ENCODE measurements at regions not wholly inside any gene's neighbourhood (a gene's known extent, or its start where the extent isn't known, plus 50 kb on each side); places are given as distances from the start of the nearest gene placed in this dataset.
"Not testable (repeated sequence)": the region's sequence is repeated elsewhere in the genome, so short reads cannot be mapped to it uniquely, and the experiment has no call there.

- DNase-seq = peak in 1 of 2 experiments; percentile 6
Measured at GRCh38 chr6:15827496-15828255, 164.8 kb upstream of the DTNBP1 start.

GRCh38 chr6:15826814-15827318 lies 164.0 kb upstream of the DTNBP1 start:
- DNase-seq = no peak

DNA sequence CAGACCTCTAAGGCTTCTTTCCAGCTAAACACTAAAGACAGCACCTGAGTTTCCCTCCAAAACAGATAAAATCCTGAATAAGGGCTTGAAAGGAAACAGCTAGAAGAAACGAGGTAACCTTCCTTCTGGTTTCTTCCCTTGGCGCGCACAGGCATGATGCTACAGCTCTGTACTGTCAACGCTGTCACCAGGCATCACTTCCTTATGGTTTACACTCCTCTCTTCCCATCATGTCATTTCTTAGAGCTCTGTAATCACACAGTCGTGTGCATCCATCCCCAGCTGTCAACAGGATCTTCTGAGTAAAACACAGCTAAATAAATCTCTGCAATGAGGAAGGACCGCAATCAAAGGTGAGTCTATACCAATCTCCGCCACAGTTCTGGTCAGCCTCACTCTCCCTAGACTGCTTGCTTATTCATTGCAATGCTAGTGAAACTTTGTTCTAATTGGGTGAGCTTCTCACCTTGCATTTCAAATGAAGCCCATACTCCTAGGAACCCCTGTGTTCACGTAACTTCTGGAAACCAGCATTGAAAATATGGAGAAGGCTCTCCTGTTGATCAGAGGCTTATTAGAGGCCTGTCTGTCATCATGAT lies 162.6 kb upstream of the DTNBP1 start:
- no peak for DNase-seq

DNA sequence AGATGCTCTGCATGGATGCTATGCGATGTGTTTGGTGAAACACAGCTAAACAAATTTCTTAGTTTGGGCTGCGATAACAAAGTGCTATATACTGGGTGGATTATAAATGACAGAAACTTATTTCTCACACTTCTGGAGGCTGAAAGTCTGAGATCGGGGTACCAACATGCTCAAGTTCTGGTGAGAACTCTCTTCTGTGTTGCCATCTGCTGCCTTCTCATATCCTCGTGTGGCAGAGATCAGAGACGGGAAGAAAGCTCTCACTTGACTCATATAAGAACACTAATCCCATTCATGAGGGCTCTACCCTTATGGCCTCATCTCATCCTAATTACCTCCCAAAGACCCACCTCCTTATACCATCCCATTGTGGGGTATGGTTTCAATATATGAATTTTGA lies 162.0 kb upstream of the DTNBP1 start:
- DNase-seq = no peak

DNA sequence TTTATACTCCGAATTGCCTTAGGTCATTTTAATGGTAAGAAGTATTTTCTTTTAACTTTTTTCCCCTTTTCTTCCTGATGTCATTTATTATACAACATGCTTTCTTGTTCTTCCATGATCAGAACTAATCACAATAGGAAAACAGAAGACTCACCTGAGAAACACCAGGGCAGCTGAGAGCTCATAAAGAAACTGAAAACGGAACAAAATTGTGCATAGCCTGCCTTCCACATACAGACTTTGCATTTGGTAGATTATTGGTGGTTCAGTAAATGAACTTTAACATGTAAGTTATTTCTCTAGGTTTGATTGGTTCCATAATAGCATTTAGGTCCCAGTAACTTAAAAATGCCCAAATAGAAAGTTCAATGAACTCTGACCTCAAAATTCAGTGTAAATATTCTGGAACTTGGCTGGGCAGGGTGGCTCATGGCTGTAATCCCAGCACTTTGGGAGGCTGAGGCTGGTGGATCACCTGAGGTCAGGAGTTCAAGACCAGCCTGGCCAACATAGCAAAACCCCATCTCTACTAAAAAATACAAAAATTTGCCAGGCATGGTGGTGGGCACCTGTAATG lies 161.1 kb upstream of the DTNBP1 start:
- no peak for DNase-seq

DNA sequence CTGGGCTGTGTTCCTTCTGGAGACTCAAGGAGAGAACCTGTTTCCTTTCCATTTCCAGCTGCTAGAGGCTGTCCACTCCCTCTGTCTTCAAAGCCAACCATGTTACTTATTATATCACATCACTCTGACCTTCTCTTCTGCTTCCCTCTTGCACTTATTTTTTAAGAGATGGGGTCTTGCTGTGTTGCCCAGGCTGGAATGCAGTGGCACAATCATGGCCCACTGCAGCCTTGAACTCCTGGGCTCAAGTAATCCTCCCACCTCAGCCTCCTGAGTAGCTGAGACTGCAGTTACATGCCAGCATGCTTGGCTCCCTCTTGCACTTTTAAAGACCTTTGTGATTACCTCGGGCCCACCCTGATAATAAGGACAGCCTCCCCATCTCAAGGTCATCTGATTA lies 160.0 kb upstream of the DTNBP1 start:
- no peak for DNase-seq

- DNase-seq = no peak
Measured at GRCh38 chr6:15819841-15820240, 157.0 kb upstream of the DTNBP1 start.

- DNase-seq = no peak
Measured at GRCh38 chr6:15819226-15819625, 156.4 kb upstream of the DTNBP1 start.

DNA sequence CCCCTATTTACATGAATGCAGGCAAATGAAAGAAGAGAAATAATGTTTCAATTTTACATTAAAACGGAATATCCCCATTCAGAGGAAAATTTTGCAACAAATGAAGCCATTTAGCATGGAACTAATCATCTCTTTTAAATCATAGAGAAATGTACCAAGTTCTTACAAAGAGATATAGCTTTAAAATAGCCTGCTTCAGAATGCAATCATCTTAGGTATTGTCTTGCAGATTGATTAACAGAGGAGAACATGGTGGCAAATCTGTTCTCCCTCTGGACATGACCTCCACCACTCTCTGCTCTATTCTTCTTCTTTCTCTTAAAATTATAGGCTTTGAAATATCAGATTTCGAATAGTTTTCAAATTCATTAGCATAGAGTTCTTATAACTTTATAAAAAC lies 155.7 kb upstream of the DTNBP1 start:
- no peak for DNase-seq

DNA sequence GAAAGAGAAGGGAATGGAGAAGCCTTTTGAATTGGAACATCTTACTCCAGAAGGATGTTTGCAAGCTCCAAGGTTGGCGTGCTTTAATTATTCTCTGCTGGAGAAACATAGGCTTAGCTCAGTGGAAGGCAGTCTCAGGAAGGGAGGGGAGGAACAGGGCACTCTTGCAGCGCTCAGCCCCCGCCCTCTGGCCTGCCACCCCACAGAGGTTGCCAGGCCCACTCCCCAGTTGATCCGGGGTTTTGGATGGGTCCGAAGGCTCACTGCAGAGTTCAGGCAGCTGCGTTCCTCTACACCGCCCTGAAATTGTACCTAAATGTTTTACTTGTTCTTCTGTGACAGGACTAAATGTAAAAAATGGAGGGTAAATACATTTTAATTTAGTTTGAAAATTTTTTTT lies 155.2 kb upstream of the DTNBP1 start:
- no peak for DNase-seq

- no peak for DNase-seq
Measured at GRCh38 chr6:15817100-15817499, 154.3 kb upstream of the DTNBP1 start.

- no peak for DNase-seq
Measured at GRCh38 chr6:15816661-15817060, 153.8 kb upstream of the DTNBP1 start.

DNA sequence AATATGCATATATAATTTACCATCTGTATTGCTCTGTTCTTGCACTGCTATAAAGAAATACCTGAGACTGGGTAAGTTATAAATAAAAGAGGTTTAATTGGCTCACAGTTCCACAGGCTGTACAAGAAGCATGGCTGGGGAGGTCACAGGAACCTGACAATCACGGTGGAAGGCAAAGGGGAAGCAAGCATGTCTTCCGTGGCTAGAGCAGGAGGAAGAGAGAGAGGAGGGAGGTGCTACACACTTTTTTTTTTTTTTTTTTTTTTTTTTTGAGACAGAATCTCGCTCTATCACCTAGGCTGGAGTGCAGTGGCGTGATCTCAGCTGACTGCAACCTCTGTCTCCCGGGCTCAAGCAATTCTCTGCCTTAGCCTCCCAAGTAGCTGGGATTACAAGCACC lies 150.9 kb upstream of the DTNBP1 start:
- DNase-seq = not testable (repeated sequence)

DNA sequence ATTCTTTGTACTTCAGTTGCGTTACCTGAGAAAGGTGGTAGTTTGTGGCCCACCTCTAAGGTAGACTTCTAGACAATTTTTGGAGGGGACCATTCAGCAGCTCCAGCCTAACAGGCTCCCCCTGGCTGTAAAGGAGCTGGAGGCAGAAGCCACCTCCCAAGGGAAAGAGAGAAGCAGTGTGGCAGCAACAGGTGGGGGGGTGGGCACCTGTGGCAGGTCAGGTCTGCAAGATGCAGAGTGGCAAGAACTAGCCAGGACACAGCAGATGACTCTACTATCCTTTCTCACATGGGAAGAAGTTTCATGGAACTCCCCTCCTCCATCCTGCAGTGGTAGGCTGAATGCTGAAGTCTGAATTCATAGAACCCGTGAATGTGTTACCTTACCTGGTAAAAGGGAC lies 148.3 kb upstream of the DTNBP1 start:
- DNase-seq = no peak

- DNase-seq = no peak
Measured at GRCh38 chr6:15810618-15811017, 147.8 kb upstream of the DTNBP1 start.

DNA sequence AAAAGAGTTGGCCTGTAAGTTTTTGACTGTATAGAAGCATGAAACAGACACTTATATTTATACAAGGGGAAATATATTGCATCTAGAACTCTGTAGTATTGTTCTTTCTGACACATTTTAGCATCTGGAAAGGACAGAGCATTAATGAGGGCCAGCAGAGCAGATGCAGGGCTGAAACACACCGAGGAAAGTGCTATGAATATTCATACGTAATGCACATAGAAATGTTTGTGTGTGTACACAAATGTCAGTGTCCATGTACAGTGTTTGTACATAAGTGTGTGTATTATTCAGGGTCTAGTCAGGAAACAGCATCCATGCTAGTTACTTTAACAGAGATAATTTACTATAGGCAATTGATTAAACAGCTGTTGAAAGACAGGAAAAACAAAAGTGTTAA lies 146.5 kb upstream of the DTNBP1 start:
- DNase-seq = no peak

DNA sequence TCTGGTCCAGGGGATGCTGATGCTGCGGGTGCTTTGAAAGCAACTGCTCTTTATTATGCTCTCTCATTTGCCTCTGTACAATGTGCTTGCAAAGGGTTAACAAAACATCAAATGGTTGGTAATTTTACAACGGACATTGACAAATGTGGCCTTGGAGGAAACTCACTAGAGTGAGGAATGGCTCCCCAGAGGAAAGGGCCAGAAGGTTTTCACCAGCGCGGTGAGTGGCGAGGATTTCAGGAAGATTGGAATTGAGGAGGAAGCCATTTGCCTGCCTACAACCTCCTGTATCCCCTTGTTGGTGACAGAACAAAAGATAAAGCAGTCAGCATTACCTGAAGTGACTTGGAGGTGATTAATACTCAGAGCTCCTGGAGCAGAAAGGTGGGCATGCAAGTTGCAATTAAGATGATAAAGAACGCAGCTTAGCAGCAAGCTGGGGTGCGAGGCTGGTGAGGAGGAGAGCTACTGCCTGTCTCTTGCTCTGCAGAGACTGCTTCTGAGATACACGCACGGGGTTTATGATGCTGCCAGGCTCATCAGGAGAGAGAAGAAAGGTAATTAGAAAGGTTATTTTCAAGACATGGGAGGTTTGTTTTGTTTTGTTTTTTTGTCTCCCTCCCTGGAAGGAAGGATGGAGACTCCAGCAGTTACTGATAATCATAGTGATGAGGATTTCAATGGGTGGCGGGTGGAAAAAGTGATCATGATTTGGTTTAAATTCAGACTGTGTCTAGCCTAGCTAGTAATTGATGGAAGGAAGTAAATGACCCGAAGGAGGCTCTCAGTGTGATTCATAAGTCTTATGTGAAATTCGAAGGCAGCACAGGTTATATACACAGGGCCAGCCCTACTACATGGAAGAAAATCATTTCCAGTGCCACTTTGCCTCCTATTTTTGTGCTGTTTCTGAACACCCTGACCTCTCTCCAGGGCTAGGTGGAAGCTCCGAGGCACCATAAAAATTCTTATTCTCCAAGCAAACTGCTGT lies 141.6 kb upstream of the DTNBP1 start:
- no peak for DNase-seq

DNA sequence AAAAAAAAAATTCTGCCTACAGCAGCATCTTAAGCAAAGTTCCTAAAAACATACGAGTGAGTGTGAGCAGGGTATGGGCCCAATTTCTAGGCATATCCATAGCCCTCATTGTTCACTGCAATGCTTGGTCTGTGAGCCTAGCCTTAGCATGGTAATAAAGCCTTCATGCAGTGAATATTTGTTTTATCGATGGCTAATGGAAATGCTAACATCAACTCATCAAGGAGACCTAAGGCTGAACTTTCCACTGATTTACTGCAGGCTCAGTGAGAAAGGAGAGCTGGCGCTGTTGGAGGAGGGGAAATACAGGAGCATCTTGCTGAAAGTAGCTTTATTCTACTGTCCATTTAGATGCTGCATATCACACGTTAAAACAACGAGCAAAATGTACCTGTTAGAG lies 139.6 kb upstream of the DTNBP1 start:
- no peak for DNase-seq

GRCh38 chr6:15801912-15802311 lies 139.1 kb upstream of the DTNBP1 start:
- no peak for DNase-seq

GRCh38 chr6:15800841-15801617 lies 138.2 kb upstream of the DTNBP1 start:
- DNase-seq = no peak

- no peak for DNase-seq
Measured at GRCh38 chr6:15798533-15799255, 135.9 kb upstream of the DTNBP1 start.

GRCh38 chr6:15796844-15797243 lies 134.0 kb upstream of the DTNBP1 start:
- DNase-seq = no peak
